Endothelial cell (in vitro differentiated cells): ENCODE measurements at regions not wholly inside any gene's neighbourhood (a gene's known extent, or its start where the extent isn't known, plus 50 kb on each side); places are given as distances from the start of the nearest gene placed in this dataset.

ENCODE experiments used
- DNase-seq: peaks from one replicate; pipeline ENCODE4 v3.0.0; 2021; ENCODE audit warnings: low spot score
- H3K27ac Mint-ChIP-seq: one replicate; pipeline ENCODE4 v1.8.0; 2021; ENCODE audit warnings: mixed read lengths, inconsistent platforms; ENCODE audit not compliant: unreplicated experiment
- H3K27me3 Mint-ChIP-seq: one replicate; pipeline ENCODE4 v1.8.0; 2021; ENCODE audit warnings: mild to moderate bottlenecking, moderate library complexity, mixed read lengths, inconsistent platforms; ENCODE audit not compliant: unreplicated experiment
- H3K36me3 Mint-ChIP-seq: one replicate; pipeline ENCODE4 v1.8.0; 2021; ENCODE audit warnings: mild to moderate bottlenecking, low read depth, mixed read lengths, inconsistent platforms; ENCODE audit not compliant: unreplicated experiment
- H3K4me1 Mint-ChIP-seq: one replicate; pipeline ENCODE4 v1.8.0; 2021; ENCODE audit warnings: mild to moderate bottlenecking, mixed read lengths, inconsistent platforms; ENCODE audit not compliant: unreplicated experiment
- H3K4me3 Mint-ChIP-seq: one replicate; pipeline ENCODE4 v1.8.0; 2021; ENCODE audit warnings: mild to moderate bottlenecking, mixed read lengths, inconsistent platforms; ENCODE audit not compliant: unreplicated experiment
- H3K9me3 Mint-ChIP-seq: one replicate; pipeline ENCODE4 v1.8.0; 2021; ENCODE audit warnings: mixed read lengths, inconsistent platforms; ENCODE audit not compliant: unreplicated experiment
- CTCF ChIP-seq: fragments of 200-600 bp; sonication (generic); IDR thresholded peaks from one replicate; pipeline ENCODE4 v1.5.0; 2021; ENCODE audit warnings: antibody characterized with exemption; ENCODE audit not compliant: unreplicated experiment

DNA sequence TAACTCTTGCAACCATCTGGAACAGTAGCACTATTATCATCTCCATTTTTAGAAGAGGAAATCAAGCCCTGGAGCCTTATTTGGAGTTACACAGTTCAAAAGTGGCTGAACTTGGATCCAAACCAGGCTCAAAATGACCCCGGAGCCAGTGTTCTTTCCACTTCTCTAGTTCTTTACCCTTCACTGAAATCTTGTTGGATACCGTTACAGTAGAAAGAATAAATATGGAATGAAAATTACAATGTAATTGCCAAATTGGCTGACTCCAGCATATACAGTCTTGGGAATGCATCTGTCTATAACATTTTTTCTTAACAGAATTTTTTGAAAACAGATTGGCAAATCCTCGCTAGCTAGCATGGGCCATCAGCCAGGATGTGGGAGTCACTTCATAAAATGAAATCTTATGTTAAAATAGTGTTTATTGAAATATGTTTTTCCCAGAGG is 261.4 kb downstream of the CTH start:
- no peak for DNase-seq
- Mint-ChIP-seq H3K4me1 (peaks cover 27% of the 10 kb centered on the region), H3K4me3 (no peak overlapping the region), H3K27me3 (no peaks in the 10 kb centered on the region), H3K9me3 (no peaks in the 10 kb centered on the region), H3K27ac (no peak overlapping the region), H3K36me3 (no peaks in the 10 kb centered on the region)
- TF ChIP-seq CTCF, result no peak

DNA sequence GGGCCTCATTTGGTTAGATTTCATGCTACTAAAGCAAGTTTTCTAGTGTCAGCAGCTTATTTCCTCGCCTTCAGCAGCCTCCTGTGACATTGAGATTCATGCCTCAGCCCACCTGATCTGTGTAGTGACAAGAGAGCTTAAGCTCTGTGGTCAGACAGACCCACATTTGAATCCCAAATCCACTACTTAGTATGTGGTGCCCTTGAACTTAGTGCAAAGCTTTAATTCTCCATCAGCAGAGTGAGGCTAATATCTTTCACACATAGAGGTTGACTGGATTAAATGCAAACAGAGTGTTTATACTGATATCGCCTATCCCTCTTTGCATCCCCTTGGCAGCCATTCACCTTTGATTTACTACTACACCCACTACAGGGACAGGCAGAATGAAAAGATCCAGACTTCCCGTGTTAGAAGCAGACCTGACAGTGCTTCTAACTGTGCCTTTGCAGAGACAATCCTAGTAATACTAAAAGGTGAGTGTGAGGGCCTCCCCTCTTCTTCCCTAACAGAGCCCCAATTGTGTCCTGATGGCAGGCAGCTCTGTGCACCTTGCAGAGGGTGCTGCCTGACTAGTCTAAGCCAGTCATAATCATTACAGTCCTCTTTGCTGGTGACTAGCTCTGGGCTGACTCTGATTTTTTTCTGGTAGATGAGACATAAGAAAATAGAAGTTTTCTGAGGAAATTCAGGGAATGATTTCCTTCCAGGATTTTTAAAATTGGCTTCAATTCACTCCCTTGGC is 264.0 kb downstream of the CTH start:
- no peak for TF ChIP-seq CTCF
- no peak overlapping the region for H3K4me3 Mint-ChIP-seq
- H3K4me1 Mint-ChIP-seq, result peaks cover 27% of the 10 kb centered on the region
- no peak for DNase-seq
- no peaks in the 10 kb centered on the region for H3K27me3 Mint-ChIP-seq
- H3K27ac Mint-ChIP-seq, result peak overlapping the region; percentile 84
- no peaks in the 10 kb centered on the region for H3K36me3 Mint-ChIP-seq
- no peaks in the 10 kb centered on the region for H3K9me3 Mint-ChIP-seq

GRCh38 chr1:70675737-70676156 is 264.7 kb downstream of the CTH start:
- H3K36me3 Mint-ChIP-seq, result no peaks in the 10 kb centered on the region

GRCh38 chr1:70685300-70686286 is 274.5 kb downstream of the CTH start:
- Mint-ChIP-seq H3K9me3 (no peaks in the 10 kb centered on the region), H3K36me3 (no peaks in the 10 kb centered on the region), H3K4me1 (no peaks in the 10 kb centered on the region), H3K27ac (no peak overlapping the region), H3K4me3 (no peak overlapping the region), H3K27me3 (no peaks in the 10 kb centered on the region)
- peak; percentile 64 for DNase-seq
- peak; percentile 91 for TF ChIP-seq CTCF

More at GRCh38 chr1:70675737-70676156, 264.7 kb downstream of the CTH start:
- DNase-seq, result peak; percentile 28
- Mint-ChIP-seq H3K4me3 (no peak overlapping the region), H3K27ac (peak overlapping the region; percentile 84), H3K4me1 (peaks cover 24% of the 10 kb centered on the region), H3K27me3 (no peaks in the 10 kb centered on the region), H3K9me3 (no peaks in the 10 kb centered on the region)
- TF ChIP-seq CTCF, result no peak
